Peyer's patch (tissue), 4 donors: ENCODE measurements at regions not wholly inside any gene's neighbourhood (a gene's known extent, or its start where the extent isn't known, plus 50 kb on each side); places are given as distances from the start of the nearest gene placed in this dataset.

Experiments used
- DNase-seq, 3 donors: peaks; one replicate each; pipeline ENCODE4 v3.0.0-alpha.2; 2017 to 2019
- H3K27ac ChIP-seq, 4 donors: fragments of 200-600 bp; sonication (generic); one replicate each; pipeline ENCODE4 v1.5.1; 2016 to 2019
- H3K27me3 ChIP-seq, 2 donors: fragments of 200-600 bp; sonication (generic); one replicate each; pipeline ENCODE4 v1.5.1; 2019
- H3K36me3 ChIP-seq, 3 donors: fragments of 200-600 bp; sonication (generic); one replicate each; pipeline ENCODE4 v1.5.1; 2016 to 2019
- H3K4me1 ChIP-seq, 4 donors: fragments of 200-600 bp; sonication (generic); one replicate each; pipeline ENCODE4 v1.5.1; 2016 to 2019
- H3K4me3 ChIP-seq, 4 donors: fragments of 200-600 bp; sonication (generic); 1 replicate in 3 of 4; 2 replicates in 1 of 4; pipeline ENCODE4 v1.5.1; 2016 to 2019; ENCODE audit warnings: mild to moderate bottlenecking in 1 of 4
- H3K9me3 ChIP-seq, 4 donors: fragments of 200-600 bp; sonication (generic); one replicate each; pipeline ENCODE4 v1.5.1; 2016 to 2019; ENCODE audit warnings: mild to moderate bottlenecking in 1 of 4
- POLR2A ChIP-seq, 2 donors: fragments of 450-650 bp; IDR thresholded peaks; one replicate each; pipeline ENCODE4 v1.5.1; 2017; ENCODE audit warnings: antibody characterized with exemption in 2 of 2, mild to moderate bottlenecking in 2 of 2, moderate library complexity in 2 of 2
- TF ChIP-seq, protein P1 (sequence below), 6 experiments: fragments of 450-650 bp in 4 of 6; fragments of 200-600 bp in 2 of 6; sonication (generic) in 1 of 6; IDR thresholded peaks; one replicate each; pipeline ENCODE4 v1.5.1; 2017 to 2019; ENCODE audit warnings: antibody characterized with exemption in 6 of 6, mild to moderate bottlenecking in 3 of 6, moderate library complexity in 1 of 6

DNA sequence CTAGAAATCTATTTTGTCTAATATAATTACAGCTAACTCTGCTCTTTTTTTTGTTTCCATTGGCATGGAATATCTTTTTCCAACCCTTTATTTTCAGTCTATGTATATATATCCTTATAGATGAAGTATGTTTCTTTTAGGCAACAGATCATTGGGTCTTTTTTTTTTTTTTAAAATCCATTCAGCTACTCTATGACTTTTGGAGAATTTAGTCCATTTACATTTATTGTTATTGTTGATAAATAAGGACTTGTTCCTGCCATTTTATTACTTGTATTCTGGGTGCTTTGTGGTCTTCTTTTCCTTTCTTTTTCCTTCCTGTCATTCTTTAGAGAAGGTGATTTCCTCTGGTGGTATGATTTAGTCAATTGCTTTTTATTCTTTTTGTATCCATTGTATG, 296.8 kb downstream of the SMARCA2 start:
- no peaks in the 10 kb centered on the region for H3K27me3 ChIP-seq
- peaks cover 0 to 16% (median 4%) of the 10 kb centered on the region in 4 donors for H3K9me3 ChIP-seq
- TF ChIP-seq POLR2A (IDR thresholded peaks at IDR 0.05) = no peak
- no peak overlapping the region for H3K4me3 ChIP-seq
- H3K4me1 ChIP-seq = no peaks in the 10 kb centered on the region
- no peaks in the 10 kb centered on the region for H3K36me3 ChIP-seq
- no peak for DNase-seq
- no peak overlapping the region for H3K27ac ChIP-seq

DNA sequence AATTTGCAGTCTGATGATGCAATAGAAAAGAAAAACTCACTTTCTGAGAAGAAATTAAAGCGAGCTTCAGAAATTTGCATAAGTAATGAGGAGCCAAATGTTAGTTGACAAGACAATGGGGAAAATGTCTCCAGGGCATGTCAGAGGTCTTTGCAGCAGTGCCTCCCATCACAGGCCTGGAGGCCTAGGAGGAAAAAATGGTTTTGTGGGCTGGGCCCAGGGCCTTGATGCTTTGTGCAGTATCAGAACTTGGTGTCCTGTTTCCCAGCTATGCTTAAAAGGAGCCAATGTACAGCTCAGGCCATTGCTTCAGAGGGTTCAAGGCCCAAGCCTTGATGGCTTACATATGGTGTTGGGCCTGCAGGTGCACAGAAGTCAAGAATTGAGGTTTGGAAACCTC, 298.4 kb downstream of the SMARCA2 start:
- DNase-seq = no peak
- Histone ChIP-seq H3K4me3 (no peak overlapping the region), H3K27ac (no peak overlapping the region), H3K27me3 (no peaks in the 10 kb centered on the region), H3K36me3 (no peaks in the 10 kb centered on the region), H3K9me3 (peaks cover 0 to 16% (median 4%) of the 10 kb centered on the region in 4 donors), H3K4me1 (no peaks in the 10 kb centered on the region)
- TF ChIP-seq, protein P1, sequence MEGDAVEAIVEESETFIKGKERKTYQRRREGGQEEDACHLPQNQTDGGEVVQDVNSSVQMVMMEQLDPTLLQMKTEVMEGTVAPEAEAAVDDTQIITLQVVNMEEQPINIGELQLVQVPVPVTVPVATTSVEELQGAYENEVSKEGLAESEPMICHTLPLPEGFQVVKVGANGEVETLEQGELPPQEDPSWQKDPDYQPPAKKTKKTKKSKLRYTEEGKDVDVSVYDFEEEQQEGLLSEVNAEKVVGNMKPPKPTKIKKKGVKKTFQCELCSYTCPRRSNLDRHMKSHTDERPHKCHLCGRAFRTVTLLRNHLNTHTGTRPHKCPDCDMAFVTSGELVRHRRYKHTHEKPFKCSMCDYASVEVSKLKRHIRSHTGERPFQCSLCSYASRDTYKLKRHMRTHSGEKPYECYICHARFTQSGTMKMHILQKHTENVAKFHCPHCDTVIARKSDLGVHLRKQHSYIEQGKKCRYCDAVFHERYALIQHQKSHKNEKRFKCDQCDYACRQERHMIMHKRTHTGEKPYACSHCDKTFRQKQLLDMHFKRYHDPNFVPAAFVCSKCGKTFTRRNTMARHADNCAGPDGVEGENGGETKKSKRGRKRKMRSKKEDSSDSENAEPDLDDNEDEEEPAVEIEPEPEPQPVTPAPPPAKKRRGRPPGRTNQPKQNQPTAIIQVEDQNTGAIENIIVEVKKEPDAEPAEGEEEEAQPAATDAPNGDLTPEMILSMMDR (IDR thresholded peaks at IDR 0.05) = no peak
- TF ChIP-seq POLR2A (IDR thresholded peaks at IDR 0.05) = no peak

DNA sequence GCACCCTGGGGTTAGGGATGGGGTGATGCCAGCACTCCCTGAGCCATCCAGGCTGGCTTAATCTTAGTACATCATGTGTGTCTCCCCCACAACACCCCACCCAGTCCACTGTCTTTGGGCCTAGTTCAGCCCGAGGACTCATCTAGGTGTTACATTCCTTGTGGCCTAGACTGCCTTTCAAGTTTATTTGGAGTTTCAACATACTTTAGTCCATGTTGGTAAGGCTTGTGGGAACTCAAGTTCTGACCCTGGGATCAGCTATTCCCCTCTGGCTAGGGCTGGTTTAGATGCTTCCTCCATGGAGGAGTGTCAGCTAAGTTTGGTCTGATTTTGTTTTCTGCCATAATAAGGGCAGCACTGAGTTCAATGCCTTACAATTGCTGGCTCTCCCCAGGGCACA, 302.4 kb downstream of the SMARCA2 start:
- no peaks in the 10 kb centered on the region for H3K4me1 ChIP-seq
- no peaks in the 10 kb centered on the region for H3K36me3 ChIP-seq
- DNase-seq = no peak
- peaks cover 0 to 7% (median 1%) of the 10 kb centered on the region in 4 donors for H3K9me3 ChIP-seq
- no peaks in the 10 kb centered on the region for H3K27me3 ChIP-seq
- H3K27ac ChIP-seq = no peak overlapping the region
- H3K4me3 ChIP-seq = no peak overlapping the region
- no peak for TF ChIP-seq POLR2A (IDR thresholded peaks at IDR 0.05)
- TF ChIP-seq, protein P1 (IDR thresholded peaks at IDR 0.05) = no peak

DNA sequence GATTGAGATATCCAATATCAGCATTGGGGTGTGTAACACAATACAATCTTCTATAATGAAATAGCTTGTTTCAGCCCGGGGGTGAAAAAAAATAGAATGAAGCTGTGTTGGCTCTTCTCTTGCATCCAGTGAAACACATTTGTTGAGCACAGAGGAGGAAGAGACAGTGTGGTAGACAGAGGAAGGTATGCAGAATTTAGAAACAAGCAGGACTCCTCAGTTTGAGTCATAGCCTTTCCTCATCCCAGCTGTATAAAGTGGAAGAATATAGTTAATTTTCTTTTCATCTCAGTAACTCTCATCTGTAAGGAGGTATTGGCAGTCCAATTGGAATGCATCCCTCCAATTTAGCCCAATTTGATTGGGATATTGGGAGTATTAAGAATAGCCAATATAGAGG, 302.2 kb upstream of the VLDLR start:
- Histone ChIP-seq H3K27ac (no peak overlapping the region), H3K27me3 (no peaks in the 10 kb centered on the region), H3K4me1 (no peaks in the 10 kb centered on the region), H3K4me3 (no peak overlapping the region), H3K9me3 (no peaks in the 10 kb centered on the region), H3K36me3 (no peaks in the 10 kb centered on the region)
- TF ChIP-seq POLR2A (IDR thresholded peaks at IDR 0.05) = no peak
- TF ChIP-seq, protein P1 (IDR thresholded peaks at IDR 0.05) = no peak
- DNase-seq = no peak

DNA sequence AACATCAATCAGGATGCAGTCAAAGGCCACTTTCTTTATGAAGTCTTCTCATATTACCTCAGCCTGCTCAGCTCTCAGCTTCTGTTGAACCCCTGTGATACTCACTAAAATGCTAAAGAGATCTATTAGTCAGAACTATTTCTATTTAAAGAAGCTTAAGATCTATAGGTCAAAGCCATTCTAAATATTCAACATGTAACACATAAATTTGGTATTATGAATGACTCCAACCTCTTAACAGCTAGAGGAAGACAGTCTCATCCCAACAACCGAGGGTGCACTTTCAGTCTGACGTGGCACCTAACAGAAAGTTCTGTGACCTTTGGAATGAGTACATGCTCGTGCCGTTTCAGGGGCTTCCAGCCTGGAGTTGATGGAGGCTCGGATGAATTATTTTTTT, 301.5 kb upstream of the VLDLR start:
- Histone ChIP-seq H3K4me3 (no peak overlapping the region), H3K36me3 (no peaks in the 10 kb centered on the region), H3K4me1 (no peaks in the 10 kb centered on the region), H3K27me3 (no peaks in the 10 kb centered on the region), H3K27ac (no peak overlapping the region), H3K9me3 (no peaks in the 10 kb centered on the region)
- no peak for DNase-seq
- TF ChIP-seq POLR2A (IDR thresholded peaks at IDR 0.05) = no peak
- TF ChIP-seq, protein P1 (IDR thresholded peaks at IDR 0.05) = no peak

DNA sequence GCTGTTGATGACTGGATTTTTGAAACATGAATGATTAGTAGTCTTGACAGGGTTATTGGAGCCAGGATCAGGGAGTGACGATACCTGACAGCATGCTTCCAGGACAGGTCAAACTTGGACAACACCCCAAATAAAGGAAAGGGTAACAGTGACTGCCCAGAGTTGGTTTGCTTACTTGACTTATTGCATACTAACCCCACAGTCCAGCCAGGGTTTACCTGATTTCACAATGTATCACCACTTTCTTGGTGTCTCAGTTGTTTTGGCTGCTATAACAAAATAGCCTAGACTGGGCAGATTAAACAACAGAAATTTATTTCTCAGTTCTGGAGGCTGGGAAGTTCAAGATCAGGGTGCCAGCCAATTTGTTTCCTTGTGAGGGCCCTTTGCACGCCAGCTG, 301.0 kb upstream of the VLDLR start:
- DNase-seq = no peak
- Histone ChIP-seq H3K4me3 (no peak overlapping the region), H3K4me1 (no peaks in the 10 kb centered on the region), H3K27me3 (no peaks in the 10 kb centered on the region), H3K27ac (no peak overlapping the region), H3K9me3 (no peaks in the 10 kb centered on the region), H3K36me3 (no peaks in the 10 kb centered on the region)
- TF ChIP-seq POLR2A (IDR thresholded peaks at IDR 0.05) = no peak
- TF ChIP-seq, protein P1 (IDR thresholded peaks at IDR 0.05) = no peak
